Muscle layer of duodenum (tissue), 2 donors: ENCODE measurements at regions not wholly inside any gene's neighbourhood (a gene's known extent, or its start where the extent isn't known, plus 50 kb on each side); places are given as distances from the start of the nearest gene placed in this dataset.

Experiments used
- H3K27ac ChIP-seq: one replicate; pipeline ENCODE4 v1.7.0; 2013; ENCODE audit warnings: mild to moderate bottlenecking, low read length
- H3K27me3 ChIP-seq: one replicate; pipeline ENCODE4 v1.7.0; 2013; ENCODE audit warnings: low read depth, mild to moderate bottlenecking, control low read depth, low read length
- H3K36me3 ChIP-seq, 2 donors: one replicate each; pipeline ENCODE4 v1.7.0; 2013; ENCODE audit warnings: low read length in 2 of 2, control low read depth in 1 of 2, mild to moderate bottlenecking in 1 of 2; ENCODE audit not compliant: insufficient read depth in 2 of 2, control insufficient read depth in 1 of 2
- H3K4me1 ChIP-seq, 2 donors: one replicate each; pipeline ENCODE4 v1.7.0; 2013; ENCODE audit warnings: low read length in 2 of 2, mild to moderate bottlenecking in 2 of 2, control low read depth in 1 of 2, moderate library complexity in 1 of 2; ENCODE audit not compliant: insufficient read depth in 2 of 2, control insufficient read depth in 1 of 2
- H3K4me3 ChIP-seq, 2 donors: one replicate each; pipeline ENCODE4 v1.7.0; 2013; ENCODE audit warnings: low read length in 2 of 2, low read depth in 1 of 2, mild to moderate bottlenecking in 1 of 2
- H3K9me3 ChIP-seq, 2 donors: one replicate each; pipeline ENCODE4 v1.7.0; 2013; ENCODE audit warnings: low read length in 2 of 2, control low read depth in 1 of 2, mild to moderate bottlenecking in 1 of 2; ENCODE audit not compliant: control insufficient read depth in 1 of 2
- donor health status: healthy.

GRCh38 chr14:104244221-104245011, 106.0 kb downstream of the KIF26A start:
- Histone ChIP-seq H3K36me3 (no peaks in the 10 kb centered on the region), H3K4me3 (no peak overlapping the region), H3K4me1 (no peaks in the 10 kb centered on the region), H3K27ac (no peak overlapping the region), H3K27me3 (no peaks in the 10 kb centered on the region), H3K9me3 (peaks cover 7 to 21% of the 10 kb centered on the region in 2 donors)

GRCh38 chr14:104245075-104245474, 106.7 kb downstream of the KIF26A start:
- Histone ChIP-seq H3K9me3 (peaks cover 7 to 21% of the 10 kb centered on the region in 2 donors), H3K4me1 (no peaks in the 10 kb centered on the region), H3K27me3 (no peaks in the 10 kb centered on the region), H3K4me3 (no peak overlapping the region), H3K27ac (no peak overlapping the region), H3K36me3 (no peaks in the 10 kb centered on the region)

GRCh38 chr14:104245723-104246122, 107.3 kb downstream of the KIF26A start:
- Histone ChIP-seq H3K4me1 (no peaks in the 10 kb centered on the region), H3K27ac (no peak overlapping the region), H3K4me3 (no peak overlapping the region), H3K27me3 (no peaks in the 10 kb centered on the region), H3K36me3 (no peaks in the 10 kb centered on the region), H3K9me3 (peaks cover 7 to 21% of the 10 kb centered on the region in 2 donors)

- H3K27ac ChIP-seq, result no peak overlapping the region
- no peaks in the 10 kb centered on the region for H3K36me3 ChIP-seq
- H3K27me3 ChIP-seq, result no peaks in the 10 kb centered on the region
These were observed 108.3 kb downstream of the KIF26A start for GRCh38 chr14:104246401-104247335.

GRCh38 chr14:104247336-104248202, 109.2 kb downstream of the KIF26A start:
- Histone ChIP-seq H3K27me3 (no peaks in the 10 kb centered on the region), H3K36me3 (no peaks in the 10 kb centered on the region), H3K4me3 (no peak overlapping the region), H3K4me1 (no peaks in the 10 kb centered on the region), H3K27ac (no peak overlapping the region), H3K9me3 (peaks cover 7 to 21% of the 10 kb centered on the region in 2 donors)

More at GRCh38 chr14:104246401-104247335, 108.3 kb downstream of the KIF26A start:
- no peak overlapping the region for H3K4me3 ChIP-seq
- H3K9me3 ChIP-seq, result peaks cover 7 to 21% of the 10 kb centered on the region in 2 donors
- H3K4me1 ChIP-seq, result no peaks in the 10 kb centered on the region

GRCh38 chr14:104248203-104249055, 110.0 kb downstream of the KIF26A start:
- no peak overlapping the region for H3K27ac ChIP-seq
- H3K27me3 ChIP-seq, result no peaks in the 10 kb centered on the region
- no peaks in the 10 kb centered on the region for H3K36me3 ChIP-seq
- no peak overlapping the region for H3K4me3 ChIP-seq
- H3K4me1 ChIP-seq, result no peaks in the 10 kb centered on the region
- peaks cover 7 to 13% of the 10 kb centered on the region in 2 donors for H3K9me3 ChIP-seq

- H3K27me3 ChIP-seq, result no peaks in the 10 kb centered on the region
- H3K4me3 ChIP-seq, result no peak overlapping the region
- no peaks in the 10 kb centered on the region for H3K4me1 ChIP-seq
- no peak overlapping the region for H3K27ac ChIP-seq
- peaks cover 7 to 12% of the 10 kb centered on the region in 2 donors for H3K9me3 ChIP-seq
- no peaks in the 10 kb centered on the region for H3K36me3 ChIP-seq
These were observed 110.7 kb downstream of the KIF26A start for GRCh38 chr14:104249089-104249488.

- Histone ChIP-seq H3K9me3 (peaks cover 7 to 12% of the 10 kb centered on the region in 2 donors), H3K4me1 (no peaks in the 10 kb centered on the region), H3K27ac (no peak overlapping the region), H3K4me3 (no peak overlapping the region), H3K36me3 (no peaks in the 10 kb centered on the region), H3K27me3 (no peaks in the 10 kb centered on the region)
These were observed 111.3 kb downstream of the KIF26A start for GRCh38 chr14:104249706-104250105.

GRCh38 chr14:104250175-104250574, 111.8 kb downstream of the KIF26A start:
- Histone ChIP-seq H3K27ac (no peak overlapping the region), H3K36me3 (no peaks in the 10 kb centered on the region), H3K27me3 (no peaks in the 10 kb centered on the region), H3K4me1 (no peaks in the 10 kb centered on the region), H3K4me3 (no peak overlapping the region), H3K9me3 (peaks cover 6 to 9% of the 10 kb centered on the region in 2 donors)
